H9 (cell line): ENCODE measurements at regions not wholly inside any gene's neighbourhood (a gene's known extent, or its start where the extent isn't known, plus 50 kb on each side); places are given as distances from the start of the nearest gene placed in this dataset.

Experiments used
- DNase-seq: peaks from one replicate; pipeline ENCODE4 v3.0.0-alpha.2; 2017
- H2AFZ ChIP-seq: one replicate; pipeline ENCODE4 v1.6.1; 2013; ENCODE audit warnings: mild to moderate bottlenecking, low read length, control low read depth, moderate library complexity
- H2AK5ac ChIP-seq: 2 replicates; pipeline ENCODE4 v1.6.1; 2013; ENCODE audit warnings: low read length, control low read depth, mixed read lengths; ENCODE audit not compliant: insufficient read length
- H2BK120ac ChIP-seq: one replicate; pipeline ENCODE4 v1.6.1; 2013; ENCODE audit warnings: low read depth, mild to moderate bottlenecking, low read length, control low read depth, inconsistent platforms; ENCODE audit not compliant: poor library complexity, severe bottlenecking
- H2BK12ac ChIP-seq: 2 replicates; pipeline ENCODE4 v1.6.1; 2013; ENCODE audit warnings: low read length, control low read depth, mixed read lengths, low read depth; ENCODE audit not compliant: insufficient read length
- H2BK15ac ChIP-seq: 2 replicates; pipeline ENCODE4 v1.6.1; 2013; ENCODE audit warnings: low read depth, low read length, control low read depth
- H2BK20ac ChIP-seq: one replicate; pipeline ENCODE4 v1.6.1; 2013; ENCODE audit warnings: low read depth, mild to moderate bottlenecking, low read length, control low read depth, inconsistent platforms; ENCODE audit not compliant: poor library complexity, severe bottlenecking
- H2BK5ac ChIP-seq: 2 replicates; pipeline ENCODE4 v1.6.1; 2013; ENCODE audit warnings: low read length, control low read depth, mixed read lengths; ENCODE audit not compliant: insufficient read length
- H3K14ac ChIP-seq: 2 replicates; pipeline ENCODE4 v1.6.1; 2013; ENCODE audit warnings: low read length, control low read depth; ENCODE audit not compliant: insufficient read depth
- H3K18ac ChIP-seq: 2 replicates; pipeline ENCODE4 v1.6.1; 2013; ENCODE audit warnings: low read depth, mild to moderate bottlenecking, mixed read lengths, low read length, control low read depth; ENCODE audit not compliant: insufficient read length
- H3K23ac ChIP-seq: 2 replicates; pipeline ENCODE4 v1.6.1; 2013; ENCODE audit warnings: low read length, control low read depth, mixed read lengths, low read depth; ENCODE audit not compliant: insufficient read length
- H3K23me2 ChIP-seq: 2 replicates; pipeline ENCODE4 v1.6.1; 2013; ENCODE audit warnings: low read depth, mild to moderate bottlenecking, mixed read lengths, low read length, control low read depth; ENCODE audit not compliant: insufficient read length, poor library complexity, severe bottlenecking
- H3K27ac ChIP-seq: 2 replicates; pipeline ENCODE4 v1.5.1; 2013; ENCODE audit warnings: low read length, control low read depth, mixed read lengths, low read depth; ENCODE audit not compliant: insufficient read length
- H3K27me3 ChIP-seq: 2 replicates; pipeline ENCODE4 v1.6.1; 2013; ENCODE audit warnings: low read length, control low read depth, inconsistent platforms; ENCODE audit not compliant: insufficient read depth
- H3K4ac ChIP-seq: 2 replicates; pipeline ENCODE4 v1.6.1; 2013; ENCODE audit warnings: low read depth, mild to moderate bottlenecking, control low read depth, inconsistent platforms, low read length, moderate library complexity
- H3K4me1 ChIP-seq: 2 replicates; pipeline ENCODE4 v1.6.1; 2013; ENCODE audit warnings: low read length, control low read depth, inconsistent platforms; ENCODE audit not compliant: insufficient read depth
- H3K4me2 ChIP-seq: 2 replicates; pipeline ENCODE4 v1.6.1; 2013; ENCODE audit warnings: low read length, control low read depth, mixed read lengths; ENCODE audit not compliant: insufficient read length, insufficient read depth
- H3K56ac ChIP-seq: 2 replicates; pipeline ENCODE4 v1.6.1; 2013; ENCODE audit warnings: low read depth, mild to moderate bottlenecking, mixed read lengths, low read length, control low read depth; ENCODE audit not compliant: insufficient read length
- H3K79me1 ChIP-seq: 2 replicates; pipeline ENCODE4 v1.6.1; 2013; ENCODE audit warnings: low read depth, mild to moderate bottlenecking, moderate library complexity, low read length, control low read depth, inconsistent platforms; ENCODE audit not compliant: insufficient read depth, poor library complexity, severe bottlenecking
- H3K79me2 ChIP-seq: 2 replicates; pipeline ENCODE4 v1.6.1; 2013; ENCODE audit warnings: low read length, control low read depth, inconsistent platforms; ENCODE audit not compliant: insufficient read depth
- H3K9ac ChIP-seq: 2 replicates; pipeline ENCODE4 v1.6.1; 2013; ENCODE audit warnings: low read length, control low read depth, mixed read lengths; ENCODE audit not compliant: insufficient read length; ENCODE audit errors: extremely low read depth
- H3K9me3 ChIP-seq: one replicate; pipeline ENCODE4 v1.6.1; 2013; ENCODE audit warnings: low read depth, low read length, inconsistent platforms; ENCODE audit not compliant: control insufficient read depth
- H3T11ph ChIP-seq: one replicate; pipeline ENCODE4 v1.6.1; 2013; ENCODE audit warnings: mild to moderate bottlenecking, low read length, control low read depth, inconsistent platforms
- H4K20me1 ChIP-seq: one replicate; pipeline ENCODE4 v1.6.1; 2013; ENCODE audit not compliant: control insufficient read depth, insufficient read length, insufficient read depth
- H4K5ac ChIP-seq: 2 replicates; pipeline ENCODE4 v1.6.1; 2013; ENCODE audit warnings: low read depth, mild to moderate bottlenecking, mixed read lengths, low read length, control low read depth; ENCODE audit not compliant: insufficient read length
- H4K8ac ChIP-seq: replicated peaks from 2 replicates; pipeline ENCODE4 v1.6.1; 2013; ENCODE audit warnings: low read length, control low read depth, mixed read lengths, low read depth; ENCODE audit not compliant: insufficient read length
- H4K91ac ChIP-seq: 2 replicates; pipeline ENCODE4 v1.6.1; 2013; ENCODE audit warnings: low read depth, mild to moderate bottlenecking, moderate library complexity, mixed read lengths, low read length, control low read depth; ENCODE audit not compliant: insufficient read length
- H3K27ac Mint-ChIP-seq, 3 experiments: 2 replicates in 2 of 3; 3 replicates in 1 of 3; pipeline ENCODE4 v1.8.0; 2020 to 2021; ENCODE audit warnings: mixed read lengths in 3 of 3, mild to moderate bottlenecking in 1 of 3, moderate library complexity in 1 of 3
- H3K27me3 Mint-ChIP-seq: 2 replicates; pipeline ENCODE4 v1.8.0; 2021; ENCODE audit warnings: low read depth, mild to moderate bottlenecking, moderate library complexity, mixed read lengths
- H3K36me3 Mint-ChIP-seq, 3 experiments: 2 replicates in 2 of 3; 3 replicates in 1 of 3; pipeline ENCODE4 v1.8.0; 2020 to 2021; ENCODE audit warnings: low read depth in 3 of 3, mixed read lengths in 3 of 3; ENCODE audit not compliant: insufficient read depth in 1 of 3
- H3K4me1 Mint-ChIP-seq, 2 experiments: 2 replicates each; pipeline ENCODE4 v1.8.0; 2020; ENCODE audit warnings: mixed read lengths in 2 of 2
- H3K4me3 Mint-ChIP-seq, 2 experiments: 2 replicates in 1 of 2; 3 replicates in 1 of 2; pipeline ENCODE4 v1.8.0; 2020 to 2021; ENCODE audit warnings: mild to moderate bottlenecking in 2 of 2, mixed read lengths in 2 of 2, moderate library complexity in 1 of 2
- H3K9me3 Mint-ChIP-seq, 2 experiments: 2 replicates in 1 of 2; 3 replicates in 1 of 2; pipeline ENCODE4 v1.8.0; 2020; ENCODE audit warnings: mild to moderate bottlenecking in 2 of 2, mixed read lengths in 2 of 2, moderate library complexity in 1 of 2
- CTCF ChIP-seq: fragments of 200-600 bp; sonication (generic); conservative IDR thresholded peaks from 3 replicates; pipeline ENCODE4 v1.8.0; 2021; ENCODE audit warnings: antibody characterized with exemption, mild to moderate bottlenecking
- WGBS: extraction: QIAGEN DNeasy Blood & Tissue Kit; methylation state at CpG from one replicate; pipeline ENCODE4 v1.1.7; 2013; ENCODE audit warnings: missing lambda C conversion rate, low lambda C conversion rate, mixed read lengths; ENCODE audit not compliant: insufficient read length; ENCODE audit errors: extremely low coverage; 5-methylcytosine and 5-hydroxymethylcytosine counted together

- Histone ChIP-seq H2BK12ac (no peak overlapping the region), H2BK15ac (no peak overlapping the region), H3K14ac (no peak overlapping the region), H3T11ph (no peak overlapping the region), H3K18ac (no peak overlapping the region), H4K5ac (no peak overlapping the region), H2AK5ac (no peak overlapping the region), H3K23me2 (no peaks in the 10 kb centered on the region), H2BK120ac (no peak overlapping the region), H3K9me3 (no peaks in the 10 kb centered on the region), H3K4ac (no peak overlapping the region), H4K91ac (no peak overlapping the region), H3K23ac (no peak overlapping the region), H3K27me3 (no peaks in the 10 kb centered on the region), H3K79me1 (no peaks in the 10 kb centered on the region), H2AFZ (no peak overlapping the region), H3K56ac (no peak overlapping the region), H3K4me2 (no peak overlapping the region), H3K9ac (no peak overlapping the region), H3K79me2 (no peaks in the 10 kb centered on the region), H2BK20ac (no peak overlapping the region), H3K4me1 (peaks cover 4% of the 10 kb centered on the region; the same call in 1 of the 2 replicates), H4K20me1 (no peaks in the 10 kb centered on the region), H2BK5ac (no peak overlapping the region), H4K8ac (no peak overlapping the region), H3K27ac (no peak overlapping the region)
- Mint-ChIP-seq H3K27me3 (no peaks in the 10 kb centered on the region), H3K27ac (no peak overlapping the region), H3K9me3 (no peaks in the 10 kb centered on the region), H3K36me3 (no peaks in the 10 kb centered on the region), H3K4me3 (no peak overlapping the region), H3K4me1 (peaks cover 18 to 34% of the 10 kb centered on the region in 2 experiments)
- no peak for DNase-seq
- no peak; the same call in 2 of the 3 replicates for TF ChIP-seq CTCF
- no CpG with 5 or more reads among the region's 3 CpGs for WGBS
Observed at GRCh38 chr18:34528177-34528576, 181.9 kb upstream of the DTNA start.
